GM12878 (cell line): ENCODE measurements at regions not wholly inside any gene's neighbourhood (a gene's known extent, or its start where the extent isn't known, plus 50 kb on each side); places are given as distances from the start of the nearest gene placed in this dataset.

ENCODE experiments used
- ATAC-seq: fragments of 200-7000 bp; cut with Tn5 transposase; 3 replicates; pipeline ENCODE4 v1.9.1; 2020; ENCODE audit warnings: mild to moderate bottlenecking, moderate library complexity
- BruUV-seq: library from RNA; stranded (reverse); fragments of 400-500 nt; replicated peaks from 2 replicates; lab custom pipeline; 2021; lab: Mats Ljungman, UMichigan
- CTCF ChIA-PET: fragments of 300-600 bp; sonication (Branson Sonifier 250); formaldehyde crosslinking; extraction: SDS; loops from one replicate; lab custom pipeline; 2021; ENCODE audit warnings: inconsistent platforms; lab: Yijun Ruan, JAX
- POLR2A ChIA-PET: fragments of 350-600 bp; formaldehyde crosslinking; extraction: SDS; loops from one replicate; lab custom pipeline; 2021; ENCODE audit warnings: inconsistent platforms; lab: Charles Lee
- RAD21 ChIA-PET: fragments of 300-600 bp; sonication (Branson Sonifier 250); formaldehyde crosslinking; loops from one replicate; lab custom pipeline; 2023; ENCODE audit warnings: antibody characterized with exemption; ENCODE audit not compliant: unreplicated experiment; lab: Charles Lee
- SMC1A ChIA-PET: fragments of 300-600 bp; sonication (Branson Sonifier 250); formaldehyde crosslinking; loops from one replicate; lab custom pipeline; 2023; ENCODE audit not compliant: unreplicated experiment, uncharacterized antibody; lab: Charles Lee
- DNase-seq: peaks from one replicate; pipeline ENCODE4 v3.0.0-alpha.2; 2011; ENCODE audit warnings: low read depth, low spot score
- FAIRE-seq: peaks from 3 replicates; lab custom pipeline; 2011; peaks lifted over from hg19 to GRCh38; lab: Jason Lieb, UNC
- H2AFZ ChIP-seq: 2 replicates; pipeline ENCODE4 v1.6.0; 2011; ENCODE audit warnings: low read depth, low read length, control low read depth; ENCODE audit not compliant: control insufficient read depth
- H3K27ac ChIP-seq: 2 replicates; pipeline ENCODE4 v1.5.1; 2011; ENCODE audit warnings: control low read depth; ENCODE audit not compliant: control insufficient read depth, insufficient read depth
- H3K27me3 ChIP-seq, 2 experiments: replicated peaks in 1 of 2; 2 replicates each; pipeline versions ENCODE4 v1.6.0 to v1.6.1; 2011; ENCODE audit warnings: low read length in 1 of 2; ENCODE audit not compliant: control insufficient read depth in 2 of 2, insufficient read depth in 2 of 2
- H3K36me3 ChIP-seq, 2 experiments: 2 replicates each; pipeline ENCODE4 v1.5.1; 2011; ENCODE audit warnings: low read length in 1 of 2; ENCODE audit not compliant: control insufficient read depth in 2 of 2, insufficient read depth in 2 of 2
- H3K4me1 ChIP-seq: 2 replicates; pipeline ENCODE4 v1.6.1; 2011; ENCODE audit warnings: mild to moderate bottlenecking, low read length, moderate library complexity, mixed read lengths; ENCODE audit not compliant: control insufficient read depth, insufficient read depth
- H3K4me2 ChIP-seq: 2 replicates; pipeline ENCODE4 v1.6.0; 2011; ENCODE audit warnings: control low read depth; ENCODE audit not compliant: control insufficient read depth, insufficient read depth
- H3K4me3 ChIP-seq: fragments of 200-600 bp; sonication (generic); 2 replicates; pipeline ENCODE4 v1.5.1; 2016
- H3K79me2 ChIP-seq: 2 replicates; pipeline ENCODE4 v1.6.0; 2011; ENCODE audit warnings: low read length; ENCODE audit not compliant: control insufficient read depth, insufficient read depth
- H3K9ac ChIP-seq: 2 replicates; pipeline ENCODE4 v1.8.0; 2011; ENCODE audit warnings: low read length, control low read depth, mixed read lengths; ENCODE audit not compliant: control insufficient read depth, insufficient read depth
- H3K9me3 ChIP-seq: replicated peaks from 3 replicates; pipeline ENCODE4 v1.5.1; 2011; ENCODE audit warnings: mild to moderate bottlenecking, low read length; ENCODE audit not compliant: control insufficient read depth, insufficient read depth
- H4K20me1 ChIP-seq: 2 replicates; pipeline ENCODE4 v1.6.0; 2011; ENCODE audit not compliant: control insufficient read depth, insufficient read depth
- FOS ChIP-seq: IDR thresholded peaks from 3 replicates; pipeline ENCODE4 v1.6.1; 2011; ENCODE audit warnings: borderline replicate concordance; ENCODE audit not compliant: insufficient read length; ENCODE audit errors: extremely low read depth
- FOXK2 ChIP-seq: fragments of 450-650 bp; IDR thresholded peaks from 2 replicates; pipeline ENCODE4 v1.6.1; 2017; ENCODE audit warnings: mild to moderate bottlenecking, moderate library complexity
- HCFC1 ChIP-seq: fragments of 150-350 bp; IDR thresholded peaks from 2 replicates; pipeline ENCODE4 v1.6.1; 2014; ENCODE audit warnings: low read length
- MYC ChIP-seq: IDR thresholded peaks from 2 replicates; pipeline ENCODE4 v1.6.1; 2011; ENCODE audit warnings: mild to moderate bottlenecking, low read length, moderate library complexity, inconsistent platforms; ENCODE audit not compliant: insufficient read depth, insufficient replicate concordance, insufficient read length, severe bottlenecking
- RAD51 ChIP-seq: fragments of 450-650 bp; IDR thresholded peaks from 2 replicates; pipeline ENCODE4 v1.6.1; 2016; ENCODE audit warnings: moderate library complexity, mild to moderate bottlenecking, inconsistent platforms
- SRF ChIP-seq, 2 experiments: IDR thresholded peaks; 2 replicates each; pipeline ENCODE4 v1.6.1; 2011; ENCODE audit warnings: low read depth in 2 of 2, low read length in 2 of 2, mild to moderate bottlenecking in 1 of 2, moderate library complexity in 1 of 2
- SUPT20H ChIP-seq: IDR thresholded peaks from 2 replicates; pipeline ENCODE4 v1.6.1; 2011; ENCODE audit warnings: low read depth, mild to moderate bottlenecking, low read length, moderate library complexity, borderline replicate concordance; ENCODE audit not compliant: control insufficient read depth
- ZSCAN29 ChIP-seq: fragments of 450-650 bp; IDR thresholded peaks from 2 replicates; pipeline ENCODE4 v1.6.1; 2017; ENCODE audit warnings: mild to moderate bottlenecking, moderate library complexity
- WGBS: methylation state at CpG from one replicate; pipeline ENCODE4 v1.1.6; 2016; ENCODE audit warnings: low lambda C conversion rate; ENCODE audit not compliant: insufficient replicate concordance, insufficient coverage; ENCODE audit errors: missing lambda C conversion rate; 5-methylcytosine and 5-hydroxymethylcytosine counted together
- in situ Hi-C: fragments of 300-500 bp; cut with MboI; formaldehyde crosslinking; loops from 9 replicates; pipeline ENCODE4 v1.14.3; 2018; ENCODE audit warnings: mixed read lengths
- intact Hi-C: fragments of 100-400 bp; cut with micrococcal nuclease; formaldehyde crosslinking; loops from one replicate; pipeline ENCODE4 v1.14.2; 2022; ENCODE audit not compliant: unreplicated experiment

DNA sequence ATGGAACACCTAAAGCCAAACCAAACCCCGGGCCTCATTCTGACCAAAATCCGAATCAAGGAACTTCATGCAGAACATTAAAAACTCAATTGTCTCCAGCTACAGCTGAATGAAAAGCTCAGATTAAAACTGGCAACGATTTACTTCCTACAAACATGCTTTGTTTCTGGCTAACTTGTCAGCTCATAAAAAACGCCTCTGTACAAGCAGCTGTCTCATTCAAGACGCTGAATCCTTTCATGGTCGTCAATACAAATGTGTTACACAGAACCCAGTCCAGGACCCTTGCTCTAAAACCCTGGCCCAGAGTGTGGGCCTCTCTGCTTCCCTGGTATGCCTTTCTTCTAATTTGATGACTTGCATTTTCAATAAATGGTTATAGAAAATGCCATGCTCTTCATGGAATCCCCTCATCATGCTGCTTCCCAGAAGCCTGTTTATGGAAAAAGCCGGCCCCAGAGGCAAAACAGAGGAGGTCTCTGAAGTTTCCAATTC, 183.1 kb downstream of the PHLDA1 start (continued):
- TF ChIP-seq FOXK2: no peak

DNA sequence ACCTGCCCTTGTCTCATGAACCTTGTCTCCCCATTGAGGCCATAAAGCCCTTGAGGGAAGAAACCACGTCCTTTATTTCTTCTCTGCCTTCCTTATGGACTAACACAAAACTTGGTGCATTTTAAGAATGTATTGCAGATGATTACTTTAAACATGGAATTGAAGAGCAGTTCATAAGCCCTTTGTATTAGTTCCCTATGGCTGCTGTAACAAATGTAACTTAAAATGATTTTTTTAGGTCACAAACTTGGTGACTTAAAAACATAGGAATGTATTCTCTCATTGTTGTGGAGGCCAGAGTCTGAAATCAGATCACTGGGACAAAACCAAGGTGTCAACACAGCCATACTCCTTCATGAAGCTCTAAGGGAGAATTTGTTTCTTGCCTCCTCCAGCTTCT, 185.5 kb downstream of the PHLDA1 start:
- no peak for ATAC-seq
- Histone ChIP-seq H3K4me1 (no peaks in the 10 kb centered on the region), H3K79me2 (no peaks in the 10 kb centered on the region), H4K20me1 (no peaks in the 10 kb centered on the region), H2AFZ (no peak overlapping the region), H3K4me3 (no peak overlapping the region), H3K9me3 (no peaks in the 10 kb centered on the region), H3K4me2 (no peak overlapping the region), H3K27ac (no peak overlapping the region), H3K9ac (no peak overlapping the region), H3K27me3 (no peaks in the 10 kb centered on the region), H3K36me3 (no peaks in the 10 kb centered on the region)
- CTCF ChIA-PET: no interaction called here
- in situ Hi-C loops: no loop called here
- TF ChIP-seq HCFC1: no peak
- TF ChIP-seq SRF (IDR thresholded peaks at IDR 0.05; ENCODE audit: low read depth in 2 of 2, low read length in 2 of 2): no peak
- no peak for TF ChIP-seq MYC
- no peak for TF ChIP-seq FOS
- TF ChIP-seq ZSCAN29: no peak
- no peak for TF ChIP-seq SUPT20H
- no peak for TF ChIP-seq RAD51
- WGBS: 0% methylated on average over 1 of the region's 1 CpG
- intact Hi-C loops: no loop called here
- RAD21 ChIA-PET: no interaction called here
- no peak for FAIRE-seq
- BruUV-seq: no TSS peak
- SMC1A ChIA-PET: no interaction called here
- POLR2A ChIA-PET: interaction anchor here (1.7 kb wide), 1 partner anchor 18 kb away, joined by 3 read pairs; no protein-coding TSS in a partner anchor
- DNase-seq: no peak
